ENCODE measurements at regions not wholly inside any gene's neighbourhood (a gene's known extent, or its start where the extent isn't known, plus 50 kb on each side); places are given as distances from the start of the nearest gene placed in this dataset.

- in situ Hi-C loops (cut with HindIII; ENCODE audit: low sequenced_read_pairs) = no loop called here
- DNase-seq (ENCODE audit: low spot score) = no peak
Observed at GRCh38 chr2:71860381-71860926, 287.2 kb downstream of the CYP26B1 start.

GRCh38 chr2:71859211-71859847 is 288.3 kb downstream of the CYP26B1 start:
- no peak for DNase-seq (ENCODE audit: low spot score)
- in situ Hi-C loops (cut with HindIII; ENCODE audit: low sequenced_read_pairs) = no loop called here

- in situ Hi-C loops (cut with HindIII; ENCODE audit: low sequenced_read_pairs) = no loop called here
- no peak for DNase-seq (ENCODE audit: low spot score)
Observed at GRCh38 chr2:71858071-71858470, 289.6 kb downstream of the CYP26B1 start.

GRCh38 chr2:71857636-71858035 is 290.0 kb downstream of the CYP26B1 start:
- in situ Hi-C loops (cut with HindIII; ENCODE audit: low sequenced_read_pairs) = no loop called here
- peak; percentile 80 for DNase-seq (ENCODE audit: low spot score)

- no peak for DNase-seq (ENCODE audit: low spot score)
Observed at GRCh38 chr2:71856773-71857525, 290.7 kb downstream of the CYP26B1 start.

GRCh38 chr2:71853858-71854257 is 293.8 kb downstream of the CYP26B1 start:
- in situ Hi-C loops (cut with HindIII; ENCODE audit: low sequenced_read_pairs) = no loop called here
- DNase-seq (ENCODE audit: low spot score) = no peak

More at GRCh38 chr2:71856773-71857525, 290.7 kb downstream of the CYP26B1 start:
- in situ Hi-C loops (cut with HindIII; ENCODE audit: low sequenced_read_pairs) = no loop called here

- no peak for DNase-seq (ENCODE audit: low spot score)
- in situ Hi-C loops (cut with HindIII; ENCODE audit: low sequenced_read_pairs) = no loop called here
Observed at GRCh38 chr2:71852141-71852711, 295.4 kb downstream of the CYP26B1 start.

- in situ Hi-C loops (cut with HindIII; ENCODE audit: low sequenced_read_pairs) = no loop called here
- DNase-seq (ENCODE audit: low spot score) = no peak
Observed at GRCh38 chr2:71851094-71851750, 296.4 kb downstream of the CYP26B1 start.

GRCh38 chr2:71850306-71850801 is 297.3 kb downstream of the CYP26B1 start:
- in situ Hi-C loops (cut with HindIII; ENCODE audit: low sequenced_read_pairs) = no loop called here
- no peak for DNase-seq (ENCODE audit: low spot score)

- in situ Hi-C loops (cut with HindIII; ENCODE audit: low sequenced_read_pairs) = no loop called here
- no peak for DNase-seq (ENCODE audit: low spot score)
Observed at GRCh38 chr2:71849607-71850305, 297.9 kb downstream of the CYP26B1 start.

- DNase-seq (ENCODE audit: low spot score) = no peak
- in situ Hi-C loops (cut with HindIII; ENCODE audit: low sequenced_read_pairs) = no loop called here
Observed at GRCh38 chr2:71849111-71849510, 298.6 kb downstream of the CYP26B1 start.

GRCh38 chr2:71846669-71847291 is 300.9 kb downstream of the CYP26B1 start:
- in situ Hi-C loops (cut with HindIII; ENCODE audit: low sequenced_read_pairs) = no loop called here
- DNase-seq (ENCODE audit: low spot score) = no peak

- in situ Hi-C loops (cut with HindIII; ENCODE audit: low sequenced_read_pairs) = no loop called here
- no peak for DNase-seq (ENCODE audit: low spot score)
Observed at GRCh38 chr2:71846072-71846471, 301.6 kb downstream of the CYP26B1 start.

- no peak for DNase-seq (ENCODE audit: low spot score)
- in situ Hi-C loops (cut with HindIII; ENCODE audit: low sequenced_read_pairs) = no loop called here
Observed at GRCh38 chr2:71844967-71845366, 302.7 kb downstream of the CYP26B1 start.

- in situ Hi-C loops (cut with HindIII; ENCODE audit: low sequenced_read_pairs) = no loop called here
- DNase-seq (ENCODE audit: low spot score) = no peak
Observed at GRCh38 chr2:71843391-71843850, 304.2 kb downstream of the CYP26B1 start.

GRCh38 chr2:71842744-71843143 is 304.9 kb downstream of the CYP26B1 start:
- no peak for DNase-seq (ENCODE audit: low spot score)
- in situ Hi-C loops (cut with HindIII; ENCODE audit: low sequenced_read_pairs) = no loop called here

GRCh38 chr2:71839826-71840225 is 307.8 kb downstream of the CYP26B1 start:
- no peak for DNase-seq (ENCODE audit: low spot score)
- in situ Hi-C loops (cut with HindIII; ENCODE audit: low sequenced_read_pairs) = no loop called here

- DNase-seq (ENCODE audit: low spot score) = no peak
- in situ Hi-C loops (cut with HindIII; ENCODE audit: low sequenced_read_pairs) = no loop called here
Observed at GRCh38 chr2:71834796-71835195, 312.9 kb downstream of the CYP26B1 start.

Data from G401 (cell line).